ENCODE measurements at regions not wholly inside any gene's neighbourhood (a gene's known extent, or its start where the extent isn't known, plus 50 kb on each side); places are given as distances from the start of the nearest gene placed in this dataset.
"Not testable (repeated sequence)": the region's sequence is repeated elsewhere in the genome, so short reads cannot be mapped to it uniquely, and the experiment has no call there.

DNA sequence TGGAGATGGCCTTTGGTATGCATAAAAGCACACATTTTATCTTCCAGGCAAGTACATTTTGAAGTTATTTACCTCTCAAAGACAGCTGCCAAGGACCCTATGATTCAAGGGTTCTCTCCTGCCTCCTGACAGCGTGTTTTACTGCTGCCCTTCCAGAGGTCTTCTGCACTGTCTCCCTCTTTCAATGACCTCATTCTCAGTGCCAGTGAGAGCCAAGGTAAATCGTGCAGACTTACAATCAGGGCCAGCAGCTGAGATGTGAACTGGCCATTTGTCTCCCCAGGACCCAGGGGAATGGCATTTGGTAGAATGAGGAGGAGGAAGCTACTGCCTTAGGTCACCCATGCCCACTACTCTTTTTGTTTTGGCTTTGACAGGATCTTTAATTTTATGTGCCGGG lies 84.2 kb upstream of the FGGY start:
- no peaks in the 10 kb centered on the region for H4K20me1 ChIP-seq (ENCODE audit: insufficient read depth, poor library complexity, severe bottlenecking)
- no peak overlapping the region for H3K4me2 ChIP-seq
- H3K36me3 ChIP-seq (replicated peaks; ENCODE audit: insufficient read depth, low read depth): no peaks in the 10 kb centered on the region
- no peak overlapping the region for H3K4me3 ChIP-seq
- no peak for DNase-seq (ENCODE audit: low spot score)
- H2AFZ ChIP-seq: no peak overlapping the region
- WGBS (ENCODE audit: low lambda C conversion rate, missing lambda C conversion rate): 93% methylated on average over 3 of the region's 3 CpGs
- no peak overlapping the region for H3K27ac ChIP-seq
- no peaks in the 10 kb centered on the region for H3K9me2 ChIP-seq (replicated peaks; ENCODE audit: insufficient read depth)
- H3K4me1 ChIP-seq (ENCODE audit: insufficient read depth): peaks cover 14% of the 10 kb centered on the region
- H3K9me3 ChIP-seq (ENCODE audit: low read depth): no peaks in the 10 kb centered on the region
- TF ChIP-seq, protein P1, sequence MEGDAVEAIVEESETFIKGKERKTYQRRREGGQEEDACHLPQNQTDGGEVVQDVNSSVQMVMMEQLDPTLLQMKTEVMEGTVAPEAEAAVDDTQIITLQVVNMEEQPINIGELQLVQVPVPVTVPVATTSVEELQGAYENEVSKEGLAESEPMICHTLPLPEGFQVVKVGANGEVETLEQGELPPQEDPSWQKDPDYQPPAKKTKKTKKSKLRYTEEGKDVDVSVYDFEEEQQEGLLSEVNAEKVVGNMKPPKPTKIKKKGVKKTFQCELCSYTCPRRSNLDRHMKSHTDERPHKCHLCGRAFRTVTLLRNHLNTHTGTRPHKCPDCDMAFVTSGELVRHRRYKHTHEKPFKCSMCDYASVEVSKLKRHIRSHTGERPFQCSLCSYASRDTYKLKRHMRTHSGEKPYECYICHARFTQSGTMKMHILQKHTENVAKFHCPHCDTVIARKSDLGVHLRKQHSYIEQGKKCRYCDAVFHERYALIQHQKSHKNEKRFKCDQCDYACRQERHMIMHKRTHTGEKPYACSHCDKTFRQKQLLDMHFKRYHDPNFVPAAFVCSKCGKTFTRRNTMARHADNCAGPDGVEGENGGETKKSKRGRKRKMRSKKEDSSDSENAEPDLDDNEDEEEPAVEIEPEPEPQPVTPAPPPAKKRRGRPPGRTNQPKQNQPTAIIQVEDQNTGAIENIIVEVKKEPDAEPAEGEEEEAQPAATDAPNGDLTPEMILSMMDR (IDR thresholded peaks at IDR 0.05; ENCODE audit: poor library complexity): no peak
- no peak for TF ChIP-seq EZH2phosphoT487 (IDR thresholded peaks at IDR 0.05; ENCODE audit: low read depth, severe bottlenecking, unreplicated experiment)
- no peak for TF ChIP-seq EZH2 (IDR thresholded peaks at IDR 0.05; ENCODE audit: borderline replicate concordance)
- no peaks in the 10 kb centered on the region for H3K27me3 ChIP-seq
- no peaks in the 10 kb centered on the region for H3K79me2 ChIP-seq

DNA sequence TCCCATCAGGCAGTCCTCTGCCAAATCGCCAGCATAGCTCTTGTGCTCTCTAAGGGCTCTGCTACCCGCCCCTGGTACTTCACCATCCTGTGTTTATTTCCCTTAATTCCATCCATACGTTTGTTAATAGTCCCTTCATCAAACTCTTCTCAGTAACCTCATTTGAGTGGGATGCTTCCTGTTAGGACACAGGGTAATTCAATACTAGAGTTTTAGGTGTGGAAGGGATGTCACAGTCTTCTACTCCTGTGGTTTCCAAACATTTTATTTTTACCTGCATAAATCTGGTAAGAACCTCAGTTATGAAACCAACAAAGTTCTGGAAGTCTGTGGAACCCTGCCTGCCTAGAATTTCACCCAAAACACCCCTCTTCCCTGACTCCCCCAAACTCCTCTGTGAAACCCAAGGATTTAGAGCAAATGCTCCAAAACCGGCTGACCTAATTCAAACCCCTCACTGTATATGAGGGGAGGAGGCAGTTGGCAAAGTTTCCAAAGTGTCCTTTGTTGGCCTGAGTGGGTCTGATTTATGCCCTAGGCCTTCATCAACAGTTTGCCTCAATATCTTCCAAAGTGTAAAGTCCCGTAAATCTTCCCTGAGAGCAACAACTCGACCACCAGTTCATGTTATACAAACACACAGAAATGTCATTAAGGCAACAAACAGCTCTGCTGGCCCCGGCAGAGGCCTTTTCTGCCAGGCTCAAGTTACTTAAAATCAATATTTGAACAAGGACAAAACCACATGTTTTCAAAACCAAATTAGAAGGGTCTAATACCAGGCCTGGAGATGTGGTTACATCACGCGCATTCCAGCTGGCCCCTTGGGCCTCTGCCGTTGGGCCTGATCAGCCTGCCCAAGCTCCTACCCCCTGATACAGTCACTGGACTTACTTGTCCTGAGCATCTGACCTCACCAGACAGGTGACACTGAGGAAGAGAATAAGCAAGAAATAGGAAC lies 82.4 kb upstream of the FGGY start:
- DNase-seq (ENCODE audit: low spot score): peak; percentile 64

DNA sequence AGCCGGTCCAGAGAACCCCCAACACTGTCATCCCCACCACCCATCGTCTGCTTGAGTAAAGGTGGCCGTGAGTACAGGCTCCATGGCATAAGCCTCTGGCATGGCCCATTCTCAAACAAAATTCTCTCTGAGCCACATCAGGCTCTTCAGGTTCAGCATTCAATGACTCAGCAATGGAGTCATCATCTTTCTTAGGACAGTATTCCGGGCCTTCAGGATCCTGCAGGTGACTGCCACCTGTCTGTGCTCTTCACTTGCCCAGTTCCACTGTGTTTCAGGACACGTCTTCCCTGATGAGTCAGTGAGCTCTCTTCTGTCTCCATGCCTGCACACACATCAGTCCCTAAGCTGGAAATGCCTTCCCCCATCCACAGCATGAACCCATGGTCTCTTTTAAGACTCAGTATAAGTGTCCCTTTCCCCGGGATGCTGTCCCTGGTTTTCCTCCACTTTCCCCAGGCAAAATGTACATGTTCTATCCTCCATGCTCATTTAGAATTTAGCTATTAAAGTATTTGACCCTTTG lies 81.1 kb upstream of the FGGY start:
- Histone ChIP-seq H3K9me2 (replicated peaks; ENCODE audit: insufficient read depth) (no peaks in the 10 kb centered on the region), H2AFZ (no peak overlapping the region), H3K4me1 (ENCODE audit: insufficient read depth) (peaks cover 18% of the 10 kb centered on the region), H4K20me1 (ENCODE audit: insufficient read depth, poor library complexity, severe bottlenecking) (no peaks in the 10 kb centered on the region), H3K27me3 (no peaks in the 10 kb centered on the region), H3K9me3 (ENCODE audit: low read depth) (no peaks in the 10 kb centered on the region), H3K4me2 (no peak overlapping the region), H3K27ac (peak overlapping the region; percentile 86), H3K4me3 (no peak overlapping the region), H3K36me3 (replicated peaks; ENCODE audit: insufficient read depth, low read depth) (no peaks in the 10 kb centered on the region), H3K79me2 (no peaks in the 10 kb centered on the region)
- 97% methylated on average over 6 of the region's 6 CpGs for WGBS (ENCODE audit: low lambda C conversion rate, missing lambda C conversion rate)
- no peak for DNase-seq (ENCODE audit: low spot score)
- TF ChIP-seq, protein P1 (IDR thresholded peaks at IDR 0.05; ENCODE audit: poor library complexity): no peak

More for the DNA sequence above, 82.4 kb upstream of the FGGY start:
- Histone ChIP-seq H3K27me3 (no peaks in the 10 kb centered on the region), H3K4me2 (no peak overlapping the region), H3K9me2 (replicated peaks; ENCODE audit: insufficient read depth) (no peaks in the 10 kb centered on the region), H3K4me3 (no peak overlapping the region), H4K20me1 (ENCODE audit: insufficient read depth, poor library complexity, severe bottlenecking) (no peaks in the 10 kb centered on the region), H3K36me3 (replicated peaks; ENCODE audit: insufficient read depth, low read depth) (no peaks in the 10 kb centered on the region), H3K4me1 (ENCODE audit: insufficient read depth) (peaks cover 14% of the 10 kb centered on the region), H3K79me2 (no peaks in the 10 kb centered on the region), H3K27ac (peak overlapping the region; percentile 86), H2AFZ (no peak overlapping the region), H3K9me3 (ENCODE audit: low read depth) (no peaks in the 10 kb centered on the region)
- 42% methylated on average over 10 of the region's 10 CpGs for WGBS (ENCODE audit: low lambda C conversion rate, missing lambda C conversion rate)
- TF ChIP-seq EZH2 (IDR thresholded peaks at IDR 0.05; ENCODE audit: borderline replicate concordance): no peak
- peak; percentile 65 for TF ChIP-seq EZH2phosphoT487 (IDR thresholded peaks at IDR 0.05; ENCODE audit: low read depth, severe bottlenecking, unreplicated experiment)

DNA sequence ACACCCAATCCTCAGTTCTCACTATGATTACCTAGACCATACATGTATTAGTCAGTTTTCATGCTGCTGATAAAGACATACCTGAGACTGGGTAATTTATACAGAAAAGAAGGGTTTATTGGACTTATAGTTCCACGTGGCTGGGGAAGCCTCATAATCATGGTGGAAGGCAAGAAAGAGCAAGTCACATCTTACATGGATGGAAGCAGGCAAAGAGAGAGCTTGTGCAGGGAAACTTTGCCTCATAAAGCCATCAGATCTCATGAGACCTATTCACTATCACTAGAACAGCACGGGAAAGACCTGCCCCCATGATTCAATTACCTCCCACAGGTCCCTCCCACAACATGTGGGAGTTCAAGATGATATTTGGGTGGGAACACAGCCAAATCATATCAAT lies 79.5 kb upstream of the FGGY start:
- not testable (repeated sequence) for H3K4me3 ChIP-seq

More for the DNA sequence above, 79.5 kb upstream of the FGGY start:
- WGBS (ENCODE audit: low lambda C conversion rate, missing lambda C conversion rate): 95% methylated on average over 2 of the region's 2 CpGs
- not testable (repeated sequence) for H2AFZ ChIP-seq; DNase-seq (ENCODE audit: low spot score); H4K20me1 ChIP-seq (ENCODE audit: insufficient read depth, poor library complexity, severe bottlenecking); H3K4me2 ChIP-seq; H3K27me3 ChIP-seq; H3K79me2 ChIP-seq; H3K36me3 ChIP-seq (replicated peaks; ENCODE audit: insufficient read depth, low read depth); H3K9me2 ChIP-seq (replicated peaks; ENCODE audit: insufficient read depth); H3K9me3 ChIP-seq (ENCODE audit: low read depth); H3K27ac ChIP-seq
- H3K4me1 ChIP-seq (ENCODE audit: insufficient read depth): peaks cover 18% of the 10 kb centered on the region

Measured in hepatocyte (in vitro differentiated cells).